HCT116 (cell line): ENCODE measurements at regions not wholly inside any gene's neighbourhood (a gene's known extent, or its start where the extent isn't known, plus 50 kb on each side); places are given as distances from the start of the nearest gene placed in this dataset.

Source experiments
- ATAC-seq: fragments of 200-7000 bp; cut with Tn5 transposase; 2 replicates; pipeline ENCODE4 v1.9.1; 2020; ENCODE audit warnings: mild to moderate bottlenecking, moderate library complexity
- BruUV-seq: library from RNA; stranded (reverse); fragments of 400-500 nt; replicated peaks from 2 replicates; lab custom pipeline; 2021; lab: Mats Ljungman, UMichigan
- CTCF ChIA-PET: fragments of 300-600 bp; sonication (Branson Sonifier 250); formaldehyde crosslinking; loops from one replicate; lab custom pipeline; 2021; ENCODE audit warnings: antibody characterized with exemption; lab: Charles Lee
- POLR2A ChIA-PET: fragments of 300-600, 350-600 bp; sonication (Branson Sonifier 250); formaldehyde crosslinking; loops from one replicate; lab custom pipeline; 2021; ENCODE audit warnings: antibody characterized with exemption; lab: Charles Lee
- RAD21 ChIA-PET, 2 experiments: fragments of 300-600 bp; sonication (Branson Sonifier 250); formaldehyde crosslinking; loops; one replicate each; lab custom pipeline; 2023; ENCODE audit warnings: low total read pairs in 2 of 2; ENCODE audit not compliant: uncharacterized antibody in 2 of 2, unreplicated experiment in 2 of 2, low non-redundant PET in 1 of 2; lab: Charles Lee
- DNase-seq: peaks from one replicate; pipeline ENCODE4 v3.0.0-alpha.2; 2010; ENCODE audit warnings: low read depth, low spot score
- H2AFZ ChIP-seq: fragments of 200-600 bp; shearing (Covaris generic), sonication (generic); 2 replicates; pipeline ENCODE4 v1.6.1; 2017; ENCODE audit warnings: low read depth, mixed run types, mixed read lengths, antibody characterized with exemption, low read length; ENCODE audit not compliant: poor library complexity, severe bottlenecking
- H3K27ac ChIP-seq: 2 replicates; pipeline ENCODE4 v1.5.1; 2012; ENCODE audit warnings: low read depth, low read length
- H3K27me3 ChIP-seq: fragments of 200-600 bp; sonication (generic); 2 replicates; pipeline ENCODE4 v1.6.1; 2016; ENCODE audit warnings: mixed run types, low read length, mixed read lengths; ENCODE audit not compliant: insufficient read depth
- H3K36me3 ChIP-seq, 2 experiments: fragments of 200-500 bp in 1 of 2; fragments of 200-600 bp in 1 of 2; sonication (Bioruptor generic) in 1 of 2; sonication (generic) in 1 of 2; 2 replicates each; pipeline versions ENCODE4 v1.5.1 to v1.6.1; 2014 to 2016; ENCODE audit warnings: low read length in 2 of 2, inconsistent platforms in 1 of 2, mixed read lengths in 1 of 2, mixed run types in 1 of 2; ENCODE audit not compliant: insufficient read depth in 2 of 2, control insufficient read depth in 1 of 2
- H3K4me1 ChIP-seq, 2 experiments: fragments of 200-600 bp in 1 of 2; sonication (generic) in 1 of 2; 2 replicates each; pipeline versions ENCODE4 v1.5.1 to v1.6.1; 2012 to 2017; ENCODE audit warnings: low read length in 2 of 2, inconsistent platforms in 1 of 2, mild to moderate bottlenecking in 1 of 2, mixed read lengths in 1 of 2, mixed run types in 1 of 2, moderate library complexity in 1 of 2; ENCODE audit not compliant: insufficient read depth in 2 of 2, control insufficient read depth in 1 of 2
- H3K4me2 ChIP-seq: fragments of 200-600 bp; sonication (generic); 2 replicates; pipeline ENCODE4 v1.6.1; 2017; ENCODE audit warnings: mixed run types, low read length, mixed read lengths
- H3K4me3 ChIP-seq, 2 experiments: fragments of 200-600 bp in 1 of 2; sonication (generic) in 1 of 2; replicated peaks in 1 of 2; 2 replicates each; pipeline ENCODE4 v1.5.1; 2011 to 2016; ENCODE audit warnings: low read length in 2 of 2, control low read depth in 1 of 2, low read depth in 1 of 2, mild to moderate bottlenecking in 1 of 2, mixed read lengths in 1 of 2, mixed run types in 1 of 2
- H3K79me2 ChIP-seq: fragments of 200-600 bp; sonication (generic); 2 replicates; pipeline ENCODE4 v1.6.1; 2017; ENCODE audit warnings: mild to moderate bottlenecking, mixed run types, low read length, moderate library complexity, mixed read lengths; ENCODE audit not compliant: insufficient read depth
- H3K9ac ChIP-seq: fragments of 200-600 bp; sonication (generic); 2 replicates; pipeline ENCODE4 v1.6.1; 2016; ENCODE audit warnings: low read length, mixed read lengths
- H3K9me2 ChIP-seq: fragments of 200-600 bp; sonication (generic), shearing (Covaris generic); 2 replicates; pipeline ENCODE4 v1.6.1; 2017; ENCODE audit warnings: mixed run types, mild to moderate bottlenecking, moderate library complexity; ENCODE audit not compliant: insufficient read depth
- H3K9me3 ChIP-seq, 2 experiments: fragments of 200-500 bp in 1 of 2; fragments of 200-600 bp in 1 of 2; sonication (Bioruptor generic) in 1 of 2; sonication (generic) in 1 of 2; 2 replicates each; pipeline ENCODE4 v1.6.1; 2014 to 2017; ENCODE audit warnings: low read length in 2 of 2, mixed read lengths in 2 of 2, inconsistent platforms in 1 of 2, low read depth in 1 of 2, mild to moderate bottlenecking in 1 of 2, mixed run types in 1 of 2, moderate library complexity in 1 of 2; ENCODE audit not compliant: control insufficient read depth in 1 of 2, insufficient read depth in 1 of 2
- H4K20me1 ChIP-seq: fragments of 200-600 bp; sonication (generic), shearing (Covaris generic); 2 replicates; pipeline ENCODE4 v1.6.1; 2017; ENCODE audit warnings: mixed run types, mild to moderate bottlenecking, moderate library complexity; ENCODE audit not compliant: insufficient read depth
- CBX3 ChIP-seq: IDR thresholded peaks from 2 replicates; pipeline ENCODE4 v1.6.1; 2012; ENCODE audit warnings: low read depth
- CEBPB ChIP-seq: IDR thresholded peaks from 2 replicates; pipeline ENCODE4 v1.6.1; 2012; ENCODE audit warnings: low read depth
- CTCF ChIP-seq, 3 experiments: fragments of 200-600 bp in 1 of 3; sonication (generic) in 1 of 3; IDR thresholded peaks in 2 of 3; conservative IDR thresholded peaks in 1 of 3; 2 replicates each; pipeline ENCODE4 v1.5.1; 2012 to 2017; ENCODE audit warnings: low read depth in 2 of 3, low read length in 2 of 3, antibody characterized with exemption in 1 of 3, borderline replicate concordance in 1 of 3, control low read depth in 1 of 3, mild to moderate bottlenecking in 1 of 3, mixed read lengths in 1 of 3, mixed run types in 1 of 3, moderate library complexity in 1 of 3; ENCODE audit not compliant: insufficient read depth in 1 of 3
- EZH2 ChIP-seq: fragments of 200-600 bp; sonication (generic); IDR thresholded peaks from 2 replicates; pipeline ENCODE4 v1.6.1; 2017; ENCODE audit warnings: antibody characterized with exemption, mixed run types
- FOSL1 ChIP-seq: IDR thresholded peaks from 2 replicates; pipeline ENCODE4 v1.6.1; 2012; ENCODE audit warnings: low read depth
- JUND ChIP-seq: IDR thresholded peaks from 2 replicates; pipeline ENCODE4 v1.6.1; 2012
- POLR2AphosphoS5 ChIP-seq: IDR thresholded peaks from 2 replicates; pipeline ENCODE4 v1.6.1; 2011; ENCODE audit warnings: mild to moderate bottlenecking, low read depth, low read length, moderate library complexity
- SRF ChIP-seq: IDR thresholded peaks from 2 replicates; pipeline ENCODE4 v1.6.1; 2012; ENCODE audit warnings: low read depth
- ZNF274 ChIP-seq: fragments of 200-500 bp; sonication (Bioruptor generic); IDR thresholded peaks from 2 replicates; pipeline ENCODE4 v1.6.1; 2014; ENCODE audit warnings: mild to moderate bottlenecking, low read depth, low read length, inconsistent platforms
- intact Hi-C: fragments of 100-400 bp; cut with micrococcal nuclease; formaldehyde crosslinking; loops from 2 replicates; pipeline ENCODE4 v1.10.0; 2022
- TF ChIP-seq, protein P1 (sequence below): IDR thresholded peaks from 2 replicates; pipeline ENCODE4 v1.6.1; 2012
- TF ChIP-seq, protein P2 (sequence below): IDR thresholded peaks from 2 replicates; pipeline ENCODE4 v1.6.1; 2012; ENCODE audit warnings: low read depth

- H3K27ac ChIP-seq, result no peak overlapping the region
- no TSS peak for BruUV-seq
- TF ChIP-seq CTCF (IDR thresholded peaks at IDR 0.05 in 2 of 3, conservative IDR thresholded peaks at IDR 0.05 in 1 of 3; ENCODE audit: borderline replicate concordance in 1 of 3, insufficient read depth in 1 of 3, low read depth in 2 of 3, low read length in 2 of 3), result no peak
- TF ChIP-seq JUND, result no peak
- TF ChIP-seq, protein P1, sequence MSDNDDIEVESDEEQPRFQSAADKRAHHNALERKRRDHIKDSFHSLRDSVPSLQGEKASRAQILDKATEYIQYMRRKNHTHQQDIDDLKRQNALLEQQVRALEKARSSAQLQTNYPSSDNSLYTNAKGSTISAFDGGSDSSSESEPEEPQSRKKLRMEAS, result no peak
- TF ChIP-seq EZH2, result no peak
- TF ChIP-seq ZNF274, result no peak
- no peak for TF ChIP-seq CBX3
- no peak for TF ChIP-seq POLR2AphosphoS5
- TF ChIP-seq FOSL1, result no peak
- no peak for TF ChIP-seq SRF
- TF ChIP-seq, protein P2, sequence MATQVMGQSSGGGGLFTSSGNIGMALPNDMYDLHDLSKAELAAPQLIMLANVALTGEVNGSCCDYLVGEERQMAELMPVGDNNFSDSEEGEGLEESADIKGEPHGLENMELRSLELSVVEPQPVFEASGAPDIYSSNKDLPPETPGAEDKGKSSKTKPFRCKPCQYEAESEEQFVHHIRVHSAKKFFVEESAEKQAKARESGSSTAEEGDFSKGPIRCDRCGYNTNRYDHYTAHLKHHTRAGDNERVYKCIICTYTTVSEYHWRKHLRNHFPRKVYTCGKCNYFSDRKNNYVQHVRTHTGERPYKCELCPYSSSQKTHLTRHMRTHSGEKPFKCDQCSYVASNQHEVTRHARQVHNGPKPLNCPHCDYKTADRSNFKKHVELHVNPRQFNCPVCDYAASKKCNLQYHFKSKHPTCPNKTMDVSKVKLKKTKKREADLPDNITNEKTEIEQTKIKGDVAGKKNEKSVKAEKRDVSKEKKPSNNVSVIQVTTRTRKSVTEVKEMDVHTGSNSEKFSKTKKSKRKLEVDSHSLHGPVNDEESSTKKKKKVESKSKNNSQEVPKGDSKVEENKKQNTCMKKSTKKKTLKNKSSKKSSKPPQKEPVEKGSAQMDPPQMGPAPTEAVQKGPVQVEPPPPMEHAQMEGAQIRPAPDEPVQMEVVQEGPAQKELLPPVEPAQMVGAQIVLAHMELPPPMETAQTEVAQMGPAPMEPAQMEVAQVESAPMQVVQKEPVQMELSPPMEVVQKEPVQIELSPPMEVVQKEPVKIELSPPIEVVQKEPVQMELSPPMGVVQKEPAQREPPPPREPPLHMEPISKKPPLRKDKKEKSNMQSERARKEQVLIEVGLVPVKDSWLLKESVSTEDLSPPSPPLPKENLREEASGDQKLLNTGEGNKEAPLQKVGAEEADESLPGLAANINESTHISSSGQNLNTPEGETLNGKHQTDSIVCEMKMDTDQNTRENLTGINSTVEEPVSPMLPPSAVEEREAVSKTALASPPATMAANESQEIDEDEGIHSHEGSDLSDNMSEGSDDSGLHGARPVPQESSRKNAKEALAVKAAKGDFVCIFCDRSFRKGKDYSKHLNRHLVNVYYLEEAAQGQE, result no peak
- no peak for TF ChIP-seq CEBPB
- H4K20me1 ChIP-seq, result no peaks in the 10 kb centered on the region
- H3K4me2 ChIP-seq, result no peak overlapping the region
- H3K27me3 ChIP-seq, result no peaks in the 10 kb centered on the region
- no peak for ATAC-seq
- H2AFZ ChIP-seq, result no peak overlapping the region
- intact Hi-C loops, result no loop called here
- H3K4me1 ChIP-seq, result no peaks in the 10 kb centered on the region
- ChIA-PET CTCF (no interaction called here), POLR2A (no interaction called here), RAD21 (no interaction called here)
- no peak for DNase-seq
- H3K9ac ChIP-seq, result no peak overlapping the region
- H3K9me3 ChIP-seq, result no peaks in the 10 kb centered on the region
- H3K36me3 ChIP-seq, result no peaks in the 10 kb centered on the region
- H3K79me2 ChIP-seq, result no peaks in the 10 kb centered on the region
- no peak overlapping the region for H3K4me3 ChIP-seq
- H3K9me2 ChIP-seq, result no peaks in the 10 kb centered on the region
These were observed 278.6 kb upstream of the GPR149 start for GRCh38 chr3:154708554-154708953.
